GM23338 (cell line): ENCODE measurements at regions not wholly inside any gene's neighbourhood (a gene's known extent, or its start where the extent isn't known, plus 50 kb on each side); places are given as distances from the start of the nearest gene placed in this dataset.

Source experiments
- ATAC-seq: fragments of 200-7000 bp; cut with Tn5 transposase; 3 replicates; pipeline ENCODE4 v1.9.1; 2020
- DNase-seq: peaks from one replicate; pipeline ENCODE4 v3.0.0-alpha.2; 2015; ENCODE audit warnings: low spot score
- H2AFZ ChIP-seq: fragments of 200-600 bp; sonication (generic); 2 replicates; pipeline ENCODE4 v1.8.0; 2016; ENCODE audit warnings: antibody characterized with exemption, mild to moderate bottlenecking, moderate library complexity
- H3F3A ChIP-seq: fragments of 200-600 bp; sonication (generic); replicated peaks from 2 replicates; pipeline ENCODE4 v1.8.0; 2017; ENCODE audit warnings: antibody characterized with exemption, mixed run types, low read depth
- H3K27ac ChIP-seq: fragments of 200-600 bp; sonication (generic); 2 replicates; pipeline ENCODE4 v1.6.1; 2016; ENCODE audit warnings: low read depth
- H3K27me3 ChIP-seq: fragments of 200-600 bp; sonication (generic); 2 replicates; pipeline ENCODE4 v1.8.0; 2016; ENCODE audit warnings: mild to moderate bottlenecking, mixed run types, moderate library complexity; ENCODE audit not compliant: insufficient read depth
- H3K36me3 ChIP-seq: fragments of 200-600 bp; sonication (generic); 2 replicates; pipeline ENCODE4 v1.8.0; 2016; ENCODE audit warnings: mild to moderate bottlenecking; ENCODE audit not compliant: insufficient read depth
- H3K4me1 ChIP-seq: fragments of 200-600 bp; sonication (generic); 2 replicates; pipeline ENCODE4 v1.8.0; 2016; ENCODE audit warnings: mild to moderate bottlenecking, moderate library complexity; ENCODE audit not compliant: insufficient read depth
- H3K4me2 ChIP-seq: fragments of 200-600 bp; sonication (generic); 2 replicates; pipeline ENCODE4 v1.7.1; 2017; ENCODE audit warnings: mixed run types
- H3K4me3 ChIP-seq: fragments of 200-600 bp; sonication (generic); 2 replicates; pipeline ENCODE4 v1.6.1; 2016; ENCODE audit warnings: mixed run types
- H3K79me2 ChIP-seq: fragments of 200-600 bp; sonication (generic); replicated peaks from 2 replicates; pipeline ENCODE4 v1.8.0; 2017; ENCODE audit warnings: mild to moderate bottlenecking; ENCODE audit not compliant: insufficient read depth
- H3K9me2 ChIP-seq: fragments of 200-600 bp; sonication (generic); 2 replicates; pipeline ENCODE4 v1.8.0; 2017; ENCODE audit not compliant: insufficient read depth
- H4K20me1 ChIP-seq: fragments of 200-600 bp; sonication (generic); replicated peaks from 2 replicates; pipeline ENCODE4 v1.8.0; 2017; ENCODE audit warnings: mild to moderate bottlenecking; ENCODE audit not compliant: insufficient read depth
- H3K27ac Mint-ChIP-seq: 2 replicates; pipeline ENCODE4 v1.8.0; 2020; ENCODE audit warnings: inconsistent platforms, mild to moderate bottlenecking, moderate library complexity, mixed read lengths
- H3K27me3 Mint-ChIP-seq: 3 replicates; pipeline ENCODE4 v1.8.0; 2022; ENCODE audit warnings: low read depth, mild to moderate bottlenecking, moderate library complexity, mixed read lengths, inconsistent platforms; ENCODE audit not compliant: insufficient read depth, poor library complexity
- H3K36me3 Mint-ChIP-seq: 3 replicates; pipeline ENCODE4 v1.8.0; 2021; ENCODE audit warnings: low read depth, mild to moderate bottlenecking, inconsistent platforms, moderate library complexity, mixed read lengths
- H3K4me1 Mint-ChIP-seq: 3 replicates; pipeline ENCODE4 v1.8.0; 2020; ENCODE audit warnings: mild to moderate bottlenecking, inconsistent platforms, mixed read lengths
- H3K4me3 Mint-ChIP-seq: 3 replicates; pipeline ENCODE4 v1.8.0; 2021; ENCODE audit warnings: moderate library complexity, mild to moderate bottlenecking, inconsistent platforms, mixed read lengths
- H3K9me3 Mint-ChIP-seq: 3 replicates; pipeline ENCODE4 v1.8.0; 2020; ENCODE audit warnings: moderate library complexity, mild to moderate bottlenecking, inconsistent platforms, mixed read lengths
- TF ChIP-seq, protein P1 (sequence below), 2 experiments: fragments of 200-600 bp in 1 of 2; sonication (generic) in 1 of 2; conservative IDR thresholded peaks; 2 replicates each; pipeline versions ENCODE4 v1.5.1 to v1.6.1; 2016 to 2017; ENCODE audit warnings: antibody characterized with exemption in 2 of 2, low read depth in 2 of 2, mild to moderate bottlenecking in 2 of 2, moderate library complexity in 1 of 2
- TF ChIP-seq, protein P2 (sequence below): fragments of 250-450 bp; sonication (Bioruptor Pico); IDR thresholded peaks from 2 replicates; pipeline ENCODE4 v1.5.0; 2020; ENCODE audit warnings: mild to moderate bottlenecking, moderate library complexity

DNA sequence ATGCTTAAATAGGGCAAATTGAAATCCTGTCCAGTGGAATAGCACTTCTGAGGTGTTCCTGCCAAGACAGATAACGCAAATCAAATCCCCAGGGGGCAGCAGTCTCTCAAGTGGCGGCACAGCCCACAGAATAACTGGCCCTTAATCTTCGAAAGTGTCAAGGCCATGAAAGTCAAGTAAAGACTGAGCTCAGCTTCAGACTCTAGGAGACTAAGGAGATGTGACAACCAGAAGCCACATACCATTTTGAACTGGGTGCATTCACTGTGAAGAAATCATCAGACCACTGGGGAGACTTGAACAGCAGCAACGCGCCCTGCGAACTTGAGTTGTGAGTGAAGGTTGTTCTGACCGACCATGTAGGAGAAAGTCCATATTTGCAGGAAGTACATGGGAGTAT, 66.0 kb upstream of the ASAP2 start:
- Mint-ChIP-seq H3K27me3 (peaks cover 29% of the 10 kb centered on the region), H3K4me3 (no peak overlapping the region), H3K4me1 (peaks cover 32% of the 10 kb centered on the region), H3K27ac (no peak overlapping the region), H3K9me3 (no peaks in the 10 kb centered on the region; the same call in 2 of the 3 replicates), H3K36me3 (no peaks in the 10 kb centered on the region)
- Histone ChIP-seq H3K27me3 (peaks cover 41% of the 10 kb centered on the region), H3K36me3 (no peaks in the 10 kb centered on the region), H2AFZ (no peak overlapping the region), H3K4me3 (no peak overlapping the region), H4K20me1 (no peaks in the 10 kb centered on the region), H3K27ac (no peak overlapping the region), H3K9me2 (no peaks in the 10 kb centered on the region), H3K79me2 (no peaks in the 10 kb centered on the region), H3K4me1 (peaks cover 10% of the 10 kb centered on the region), H3K4me2 (no peak overlapping the region), H3F3A (0 out of 2 replicates have a peak, but pooled peaks cover 5% of the 10 kb centered on the region)
- ATAC-seq (no peak), DNase-seq (no peak)
- TF ChIP-seq, protein P1, sequence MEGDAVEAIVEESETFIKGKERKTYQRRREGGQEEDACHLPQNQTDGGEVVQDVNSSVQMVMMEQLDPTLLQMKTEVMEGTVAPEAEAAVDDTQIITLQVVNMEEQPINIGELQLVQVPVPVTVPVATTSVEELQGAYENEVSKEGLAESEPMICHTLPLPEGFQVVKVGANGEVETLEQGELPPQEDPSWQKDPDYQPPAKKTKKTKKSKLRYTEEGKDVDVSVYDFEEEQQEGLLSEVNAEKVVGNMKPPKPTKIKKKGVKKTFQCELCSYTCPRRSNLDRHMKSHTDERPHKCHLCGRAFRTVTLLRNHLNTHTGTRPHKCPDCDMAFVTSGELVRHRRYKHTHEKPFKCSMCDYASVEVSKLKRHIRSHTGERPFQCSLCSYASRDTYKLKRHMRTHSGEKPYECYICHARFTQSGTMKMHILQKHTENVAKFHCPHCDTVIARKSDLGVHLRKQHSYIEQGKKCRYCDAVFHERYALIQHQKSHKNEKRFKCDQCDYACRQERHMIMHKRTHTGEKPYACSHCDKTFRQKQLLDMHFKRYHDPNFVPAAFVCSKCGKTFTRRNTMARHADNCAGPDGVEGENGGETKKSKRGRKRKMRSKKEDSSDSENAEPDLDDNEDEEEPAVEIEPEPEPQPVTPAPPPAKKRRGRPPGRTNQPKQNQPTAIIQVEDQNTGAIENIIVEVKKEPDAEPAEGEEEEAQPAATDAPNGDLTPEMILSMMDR (conservative IDR thresholded peaks at IDR 0.05; ENCODE audit: low read depth in 2 of 2), result peak in 1 of 2 experiments; percentile 20; a peak in 1 of 4 replicates
- TF ChIP-seq, protein P2, sequence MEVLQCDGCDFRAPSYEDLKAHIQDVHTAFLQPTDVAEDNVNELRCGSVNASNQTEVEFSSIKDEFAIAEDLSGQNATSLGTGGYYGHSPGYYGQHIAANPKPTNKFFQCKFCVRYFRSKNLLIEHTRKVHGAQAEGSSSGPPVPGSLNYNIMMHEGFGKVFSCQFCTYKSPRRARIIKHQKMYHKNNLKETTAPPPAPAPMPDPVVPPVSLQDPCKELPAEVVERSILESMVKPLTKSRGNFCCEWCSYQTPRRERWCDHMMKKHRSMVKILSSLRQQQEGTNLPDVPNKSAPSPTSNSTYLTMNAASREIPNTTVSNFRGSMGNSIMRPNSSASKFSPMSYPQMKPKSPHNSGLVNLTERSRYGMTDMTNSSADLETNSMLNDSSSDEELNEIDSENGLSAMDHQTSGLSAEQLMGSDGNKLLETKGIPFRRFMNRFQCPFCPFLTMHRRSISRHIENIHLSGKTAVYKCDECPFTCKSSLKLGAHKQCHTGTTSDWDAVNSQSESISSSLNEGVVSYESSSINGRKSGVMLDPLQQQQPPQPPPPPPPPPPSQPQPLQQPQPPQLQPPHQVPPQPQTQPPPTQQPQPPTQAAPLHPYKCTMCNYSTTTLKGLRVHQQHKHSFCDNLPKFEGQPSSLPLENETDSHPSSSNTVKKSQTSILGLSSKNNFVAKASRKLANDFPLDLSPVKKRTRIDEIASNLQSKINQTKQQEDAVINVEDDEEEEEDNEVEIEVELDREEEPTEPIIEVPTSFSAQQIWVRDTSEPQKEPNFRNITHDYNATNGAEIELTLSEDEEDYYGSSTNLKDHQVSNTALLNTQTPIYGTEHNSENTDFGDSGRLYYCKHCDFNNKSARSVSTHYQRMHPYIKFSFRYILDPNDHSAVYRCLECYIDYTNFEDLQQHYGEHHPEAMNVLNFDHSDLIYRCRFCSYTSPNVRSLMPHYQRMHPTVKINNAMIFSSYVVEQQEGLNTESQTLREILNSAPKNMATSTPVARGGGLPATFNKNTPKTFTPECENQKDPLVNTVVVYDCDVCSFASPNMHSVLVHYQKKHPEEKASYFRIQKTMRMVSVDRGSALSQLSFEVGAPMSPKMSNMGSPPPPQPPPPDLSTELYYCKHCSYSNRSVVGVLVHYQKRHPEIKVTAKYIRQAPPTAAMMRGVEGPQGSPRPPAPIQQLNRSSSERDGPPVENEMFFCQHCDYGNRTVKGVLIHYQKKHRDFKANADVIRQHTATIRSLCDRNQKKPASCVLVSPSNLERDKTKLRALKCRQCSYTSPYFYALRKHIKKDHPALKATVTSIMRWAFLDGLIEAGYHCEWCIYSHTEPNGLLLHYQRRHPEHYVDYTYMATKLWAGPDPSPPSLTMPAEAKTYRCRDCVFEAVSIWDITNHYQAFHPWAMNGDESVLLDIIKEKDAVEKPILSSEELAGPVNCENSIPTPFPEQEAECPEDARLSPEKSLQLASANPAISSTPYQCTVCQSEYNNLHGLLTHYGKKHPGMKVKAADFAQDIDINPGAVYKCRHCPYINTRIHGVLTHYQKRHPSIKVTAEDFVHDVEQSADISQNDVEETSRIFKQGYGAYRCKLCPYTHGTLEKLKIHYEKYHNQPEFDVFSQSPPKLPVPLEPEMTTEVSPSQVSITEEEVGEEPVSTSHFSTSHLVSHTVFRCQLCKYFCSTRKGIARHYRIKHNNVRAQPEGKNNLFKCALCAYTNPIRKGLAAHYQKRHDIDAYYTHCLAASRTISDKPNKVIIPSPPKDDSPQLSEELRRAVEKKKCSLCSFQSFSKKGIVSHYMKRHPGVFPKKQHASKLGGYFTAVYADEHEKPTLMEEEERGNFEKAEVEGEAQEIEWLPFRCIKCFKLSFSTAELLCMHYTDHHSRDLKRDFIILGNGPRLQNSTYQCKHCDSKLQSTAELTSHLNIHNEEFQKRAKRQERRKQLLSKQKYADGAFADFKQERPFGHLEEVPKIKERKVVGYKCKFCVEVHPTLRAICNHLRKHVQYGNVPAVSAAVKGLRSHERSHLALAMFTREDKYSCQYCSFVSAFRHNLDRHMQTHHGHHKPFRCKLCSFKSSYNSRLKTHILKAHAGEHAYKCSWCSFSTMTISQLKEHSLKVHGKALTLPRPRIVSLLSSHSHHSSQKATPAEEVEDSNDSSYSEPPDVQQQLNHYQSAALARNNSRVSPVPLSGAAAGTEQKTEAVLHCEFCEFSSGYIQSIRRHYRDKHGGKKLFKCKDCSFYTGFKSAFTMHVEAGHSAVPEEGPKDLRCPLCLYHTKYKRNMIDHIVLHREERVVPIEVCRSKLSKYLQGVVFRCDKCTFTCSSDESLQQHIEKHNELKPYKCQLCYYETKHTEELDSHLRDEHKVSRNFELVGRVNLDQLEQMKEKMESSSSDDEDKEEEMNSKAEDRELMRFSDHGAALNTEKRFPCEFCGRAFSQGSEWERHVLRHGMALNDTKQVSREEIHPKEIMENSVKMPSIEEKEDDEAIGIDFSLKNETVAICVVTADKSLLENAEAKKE (CRISPR knock-in tag), result no peak
